HL-60 (cell line): ENCODE measurements at regions not wholly inside any gene's neighbourhood (a gene's known extent, or its start where the extent isn't known, plus 50 kb on each side); places are given as distances from the start of the nearest gene placed in this dataset.

Experiments
- POLR2AphosphoS5 ChIP-seq: IDR thresholded peaks from 2 replicates; pipeline ENCODE4 v1.6.1; 2012; ENCODE audit warnings: low read depth
- SPI1 ChIP-seq: IDR thresholded peaks from 2 replicates; pipeline ENCODE4 v1.6.1; 2012; ENCODE audit warnings: low read depth, mild to moderate bottlenecking, borderline replicate concordance
- TF ChIP-seq, protein P1 (sequence below): IDR thresholded peaks from one replicate; pipeline ENCODE4 v1.5.1; 2011; ENCODE audit warnings: low read length, control low read depth, inconsistent platforms; ENCODE audit not compliant: insufficient read depth
- TF ChIP-seq, protein P2 (sequence below): IDR thresholded peaks from 2 replicates; pipeline ENCODE4 v1.6.1; 2012; ENCODE audit warnings: low read depth; ENCODE audit not compliant: insufficient replicate concordance

DNA sequence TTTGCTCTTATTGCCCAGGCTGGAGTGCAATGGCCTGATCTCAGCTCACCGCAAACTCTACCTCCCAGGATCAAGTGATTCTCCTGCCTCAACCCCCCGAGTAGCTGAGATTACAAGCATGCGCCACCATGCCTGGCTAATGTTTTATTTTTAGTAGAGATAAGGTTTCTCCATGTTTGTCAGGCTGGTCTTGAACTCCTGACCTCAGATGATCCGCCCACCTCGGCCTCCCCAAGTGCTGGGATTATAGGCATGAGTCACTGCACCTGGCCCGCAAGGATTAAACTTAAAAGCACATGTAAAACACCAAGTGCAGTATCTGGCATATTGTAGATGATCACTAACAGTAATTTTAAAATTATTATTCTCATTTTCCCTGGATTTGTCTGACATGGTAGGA lies 72.9 kb downstream of the C1QL2 start:
- TF ChIP-seq, protein P1, sequence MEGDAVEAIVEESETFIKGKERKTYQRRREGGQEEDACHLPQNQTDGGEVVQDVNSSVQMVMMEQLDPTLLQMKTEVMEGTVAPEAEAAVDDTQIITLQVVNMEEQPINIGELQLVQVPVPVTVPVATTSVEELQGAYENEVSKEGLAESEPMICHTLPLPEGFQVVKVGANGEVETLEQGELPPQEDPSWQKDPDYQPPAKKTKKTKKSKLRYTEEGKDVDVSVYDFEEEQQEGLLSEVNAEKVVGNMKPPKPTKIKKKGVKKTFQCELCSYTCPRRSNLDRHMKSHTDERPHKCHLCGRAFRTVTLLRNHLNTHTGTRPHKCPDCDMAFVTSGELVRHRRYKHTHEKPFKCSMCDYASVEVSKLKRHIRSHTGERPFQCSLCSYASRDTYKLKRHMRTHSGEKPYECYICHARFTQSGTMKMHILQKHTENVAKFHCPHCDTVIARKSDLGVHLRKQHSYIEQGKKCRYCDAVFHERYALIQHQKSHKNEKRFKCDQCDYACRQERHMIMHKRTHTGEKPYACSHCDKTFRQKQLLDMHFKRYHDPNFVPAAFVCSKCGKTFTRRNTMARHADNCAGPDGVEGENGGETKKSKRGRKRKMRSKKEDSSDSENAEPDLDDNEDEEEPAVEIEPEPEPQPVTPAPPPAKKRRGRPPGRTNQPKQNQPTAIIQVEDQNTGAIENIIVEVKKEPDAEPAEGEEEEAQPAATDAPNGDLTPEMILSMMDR = no peak
- TF ChIP-seq POLR2AphosphoS5 (no peak), SPI1 (no peak)
- TF ChIP-seq, protein P2, sequence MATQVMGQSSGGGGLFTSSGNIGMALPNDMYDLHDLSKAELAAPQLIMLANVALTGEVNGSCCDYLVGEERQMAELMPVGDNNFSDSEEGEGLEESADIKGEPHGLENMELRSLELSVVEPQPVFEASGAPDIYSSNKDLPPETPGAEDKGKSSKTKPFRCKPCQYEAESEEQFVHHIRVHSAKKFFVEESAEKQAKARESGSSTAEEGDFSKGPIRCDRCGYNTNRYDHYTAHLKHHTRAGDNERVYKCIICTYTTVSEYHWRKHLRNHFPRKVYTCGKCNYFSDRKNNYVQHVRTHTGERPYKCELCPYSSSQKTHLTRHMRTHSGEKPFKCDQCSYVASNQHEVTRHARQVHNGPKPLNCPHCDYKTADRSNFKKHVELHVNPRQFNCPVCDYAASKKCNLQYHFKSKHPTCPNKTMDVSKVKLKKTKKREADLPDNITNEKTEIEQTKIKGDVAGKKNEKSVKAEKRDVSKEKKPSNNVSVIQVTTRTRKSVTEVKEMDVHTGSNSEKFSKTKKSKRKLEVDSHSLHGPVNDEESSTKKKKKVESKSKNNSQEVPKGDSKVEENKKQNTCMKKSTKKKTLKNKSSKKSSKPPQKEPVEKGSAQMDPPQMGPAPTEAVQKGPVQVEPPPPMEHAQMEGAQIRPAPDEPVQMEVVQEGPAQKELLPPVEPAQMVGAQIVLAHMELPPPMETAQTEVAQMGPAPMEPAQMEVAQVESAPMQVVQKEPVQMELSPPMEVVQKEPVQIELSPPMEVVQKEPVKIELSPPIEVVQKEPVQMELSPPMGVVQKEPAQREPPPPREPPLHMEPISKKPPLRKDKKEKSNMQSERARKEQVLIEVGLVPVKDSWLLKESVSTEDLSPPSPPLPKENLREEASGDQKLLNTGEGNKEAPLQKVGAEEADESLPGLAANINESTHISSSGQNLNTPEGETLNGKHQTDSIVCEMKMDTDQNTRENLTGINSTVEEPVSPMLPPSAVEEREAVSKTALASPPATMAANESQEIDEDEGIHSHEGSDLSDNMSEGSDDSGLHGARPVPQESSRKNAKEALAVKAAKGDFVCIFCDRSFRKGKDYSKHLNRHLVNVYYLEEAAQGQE = no peak
